Posterior vena cava (tissue), 2 donors: ENCODE measurements at regions not wholly inside any gene's neighbourhood (a gene's known extent, or its start where the extent isn't known, plus 50 kb on each side); places are given as distances from the start of the nearest gene placed in this dataset.

ENCODE experiments used
- DNase-seq: peaks from one replicate; pipeline ENCODE4 v3.0.0-alpha.2; 2020; ENCODE audit warnings: low spot score
- intact Hi-C, 2 donors: fragments of 100-400 bp; cut with DNase I; formaldehyde crosslinking; loops; one replicate each; pipeline versions ENCODE4 v1.14.1 to v1.14.2; 2022 to 2023
- donor health status: DM: yes; HTN: yes; CAD: no.
- donor health status: DM: yes; HTN: yes; CAD: no.

DNA sequence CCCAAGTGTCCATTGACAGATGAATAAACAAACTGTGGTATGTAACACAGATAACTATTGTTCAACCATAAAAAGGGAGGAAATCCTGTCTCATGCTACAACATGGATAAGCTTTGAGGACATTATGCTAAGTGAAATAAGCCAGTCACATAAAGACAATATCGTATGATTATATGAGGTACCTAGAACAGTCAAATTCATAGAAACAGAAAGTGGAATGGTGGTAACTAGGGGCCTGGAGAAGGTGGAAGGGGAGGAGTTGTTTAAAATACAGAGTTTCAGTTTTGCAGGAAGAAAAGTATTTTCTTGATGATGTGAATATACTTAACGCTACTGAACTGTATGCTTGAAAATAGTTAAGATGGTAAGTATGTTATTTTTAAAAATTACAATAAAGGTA is 304.6 kb upstream of the CXCR4 start:
- intact Hi-C loops = loop anchor here (5.0 to 10.0 kb wide), 3 partner anchors 312 to 1415 kb away; no protein-coding TSS in a partner anchor
- no peak for DNase-seq

- intact Hi-C loops = loop anchor here (5.0 to 10.0 kb wide), 3 partner anchors 314 to 1417 kb away; no protein-coding TSS in a partner anchor
- DNase-seq = no peak
Observed at GRCh38 chr2:136420346-136420745, 302.4 kb upstream of the CXCR4 start.

- intact Hi-C loops = no loop called here
- DNase-seq = no peak
Observed at GRCh38 chr2:136411946-136412345, 294.0 kb upstream of the CXCR4 start.

DNA sequence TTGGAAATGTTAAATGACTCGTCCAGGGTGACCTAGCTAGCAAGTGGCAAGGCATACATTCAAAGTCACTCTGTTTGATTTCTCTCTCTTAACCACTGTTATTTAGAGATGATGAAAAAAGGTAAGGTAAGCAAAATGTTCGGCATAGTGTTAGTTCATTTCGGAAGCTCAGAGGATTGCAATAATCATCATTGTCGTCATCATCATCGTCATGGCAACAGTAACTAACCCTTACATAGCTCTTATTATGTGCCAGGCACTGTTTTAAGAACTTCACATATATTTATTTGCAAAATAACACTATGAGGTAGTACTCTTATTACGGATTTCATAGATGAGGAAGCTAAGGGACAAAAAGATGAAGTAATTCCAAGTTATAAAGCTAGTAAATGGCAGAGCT is 292.7 kb upstream of the CXCR4 start:
- DNase-seq = no peak
- intact Hi-C loops = no loop called here

DNA sequence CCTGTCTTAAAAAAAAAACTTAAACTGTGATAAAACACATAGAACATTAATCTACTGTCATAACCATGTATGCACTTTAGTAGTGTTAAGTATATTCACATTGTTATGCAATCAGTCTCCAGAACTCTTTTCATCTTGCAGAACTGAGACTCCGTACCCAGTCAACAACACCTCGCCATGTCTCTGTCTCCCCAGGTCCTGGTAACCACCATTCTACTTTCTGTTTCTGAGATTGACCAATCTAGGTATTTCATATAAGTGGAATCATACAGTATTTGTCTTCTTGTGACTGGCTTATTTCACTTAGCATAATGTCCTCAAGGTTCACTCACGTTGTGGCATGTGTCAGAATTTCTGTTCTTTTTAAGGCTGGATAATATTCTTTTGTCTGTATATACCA is 290.8 kb upstream of the CXCR4 start:
- intact Hi-C loops = no loop called here
- DNase-seq = no peak

GRCh38 chr2:136407952-136408318 is 290.0 kb upstream of the CXCR4 start:
- DNase-seq = no peak
- intact Hi-C loops = no loop called here

DNA sequence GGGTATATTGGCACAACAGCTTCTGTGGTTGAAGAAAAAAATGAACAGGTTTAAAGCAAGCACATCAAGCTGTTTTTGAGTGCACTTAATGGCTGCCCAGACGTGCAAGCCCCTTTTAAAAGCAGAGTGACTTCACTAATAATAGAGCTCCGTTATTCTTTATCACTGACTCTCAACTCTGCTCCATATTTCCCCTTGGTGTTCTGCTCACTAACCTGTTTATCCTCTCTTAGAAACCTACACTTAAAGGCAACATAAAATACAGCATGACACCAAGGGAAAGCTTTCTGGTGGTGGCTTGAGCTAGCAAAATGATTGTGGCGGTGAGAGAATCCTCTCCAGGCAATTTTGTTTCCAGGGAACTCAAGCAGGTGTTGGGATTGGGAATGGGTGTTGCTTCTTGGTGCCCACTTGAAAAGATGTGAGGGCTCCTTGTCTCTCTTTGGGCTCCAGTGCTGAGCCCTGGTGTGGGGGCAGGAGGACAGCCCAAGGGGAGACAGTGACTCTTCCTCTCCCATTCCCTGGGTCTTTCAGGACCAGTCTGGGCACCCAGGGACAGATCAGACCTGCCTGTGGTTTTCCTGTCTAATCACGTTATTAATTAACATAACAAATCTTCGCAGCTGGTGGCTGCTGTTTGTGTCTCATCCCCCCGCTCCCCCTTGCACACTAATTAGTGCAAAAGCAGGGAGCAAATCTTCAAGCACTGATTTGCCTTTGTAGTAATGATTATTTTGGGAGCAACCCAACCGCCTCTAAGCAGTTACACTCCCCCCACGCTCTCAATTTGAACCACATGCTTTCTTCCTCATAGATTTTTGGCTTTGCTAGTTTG is 289.4 kb upstream of the CXCR4 start:
- intact Hi-C loops = no loop called here
- no peak for DNase-seq

- DNase-seq = no peak
- intact Hi-C loops = no loop called here
Observed at GRCh38 chr2:136404925-136405324, 287.0 kb upstream of the CXCR4 start.

DNA sequence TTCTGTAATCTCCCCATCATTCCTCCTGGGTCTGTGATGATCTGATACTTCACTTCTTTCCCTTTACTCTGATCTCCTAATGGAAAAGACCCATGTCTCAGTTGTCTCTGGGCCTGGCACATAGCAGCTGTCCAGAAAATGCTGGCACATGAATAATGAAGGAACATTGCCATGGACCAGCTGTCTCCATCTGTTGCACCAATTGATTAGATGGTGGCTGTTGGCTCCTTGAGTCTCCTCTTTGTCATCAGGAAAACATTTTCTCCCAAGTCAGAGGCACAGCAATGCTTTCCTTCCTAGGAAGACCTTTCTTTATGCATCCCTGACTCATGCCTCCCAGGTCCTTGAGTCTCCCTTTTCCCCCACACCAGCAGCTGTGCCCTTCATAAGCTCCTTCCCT is 286.2 kb upstream of the CXCR4 start:
- DNase-seq = no peak
- intact Hi-C loops = no loop called here

DNA sequence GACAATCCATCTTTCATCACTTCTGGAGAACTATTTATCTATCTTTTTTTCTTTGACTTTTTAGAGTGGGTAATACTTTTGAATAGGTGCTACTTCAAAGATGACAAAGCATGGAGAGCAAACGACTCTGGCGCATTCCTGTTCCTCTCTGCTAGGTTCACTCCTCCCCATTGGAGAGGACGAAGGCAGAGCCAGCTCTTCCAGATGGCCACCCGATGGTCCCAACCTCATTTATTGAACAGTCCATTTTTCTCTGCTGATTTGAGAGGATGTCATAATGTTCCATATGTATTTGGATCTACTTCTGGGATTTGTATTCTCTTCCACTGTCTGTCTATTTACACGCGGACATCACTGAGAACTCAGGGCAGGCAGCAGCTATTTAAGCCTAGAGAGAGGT is 284.3 kb upstream of the CXCR4 start:
- intact Hi-C loops = no loop called here
- no peak for DNase-seq

DNA sequence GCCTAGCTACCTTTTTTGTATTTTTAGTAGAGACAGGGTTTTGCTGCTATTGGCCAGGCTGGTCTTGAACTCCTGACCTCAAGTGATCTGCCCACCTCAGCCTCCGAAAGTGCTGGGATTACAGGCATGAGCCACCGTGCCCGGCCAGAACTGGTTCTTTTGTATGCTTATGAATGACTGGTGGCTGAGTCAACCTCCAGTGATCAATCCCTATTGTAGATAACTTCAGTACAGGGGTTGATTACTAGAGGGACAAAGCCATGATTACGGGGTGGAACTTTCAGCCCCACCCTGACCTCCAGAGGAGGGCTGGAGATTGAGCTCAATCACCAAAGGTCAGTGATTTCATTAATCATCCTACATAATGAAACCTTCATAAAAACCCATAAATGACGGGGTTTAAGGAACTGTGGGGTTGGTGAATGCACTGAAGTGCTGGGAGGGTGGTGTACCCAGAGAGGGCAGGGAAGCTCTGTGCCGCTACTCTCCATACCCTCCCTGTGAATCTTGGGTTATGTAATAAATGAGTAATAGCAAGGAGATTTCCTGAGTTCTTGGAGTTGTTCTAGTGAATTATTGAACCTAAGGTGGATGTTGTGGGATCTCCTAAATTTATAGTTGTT is 281.8 kb upstream of the CXCR4 start:
- DNase-seq = no peak
- intact Hi-C loops = no loop called here

GRCh38 chr2:136395582-136395981 is 277.6 kb upstream of the CXCR4 start:
- no peak for DNase-seq
- intact Hi-C loops = no loop called here

DNA sequence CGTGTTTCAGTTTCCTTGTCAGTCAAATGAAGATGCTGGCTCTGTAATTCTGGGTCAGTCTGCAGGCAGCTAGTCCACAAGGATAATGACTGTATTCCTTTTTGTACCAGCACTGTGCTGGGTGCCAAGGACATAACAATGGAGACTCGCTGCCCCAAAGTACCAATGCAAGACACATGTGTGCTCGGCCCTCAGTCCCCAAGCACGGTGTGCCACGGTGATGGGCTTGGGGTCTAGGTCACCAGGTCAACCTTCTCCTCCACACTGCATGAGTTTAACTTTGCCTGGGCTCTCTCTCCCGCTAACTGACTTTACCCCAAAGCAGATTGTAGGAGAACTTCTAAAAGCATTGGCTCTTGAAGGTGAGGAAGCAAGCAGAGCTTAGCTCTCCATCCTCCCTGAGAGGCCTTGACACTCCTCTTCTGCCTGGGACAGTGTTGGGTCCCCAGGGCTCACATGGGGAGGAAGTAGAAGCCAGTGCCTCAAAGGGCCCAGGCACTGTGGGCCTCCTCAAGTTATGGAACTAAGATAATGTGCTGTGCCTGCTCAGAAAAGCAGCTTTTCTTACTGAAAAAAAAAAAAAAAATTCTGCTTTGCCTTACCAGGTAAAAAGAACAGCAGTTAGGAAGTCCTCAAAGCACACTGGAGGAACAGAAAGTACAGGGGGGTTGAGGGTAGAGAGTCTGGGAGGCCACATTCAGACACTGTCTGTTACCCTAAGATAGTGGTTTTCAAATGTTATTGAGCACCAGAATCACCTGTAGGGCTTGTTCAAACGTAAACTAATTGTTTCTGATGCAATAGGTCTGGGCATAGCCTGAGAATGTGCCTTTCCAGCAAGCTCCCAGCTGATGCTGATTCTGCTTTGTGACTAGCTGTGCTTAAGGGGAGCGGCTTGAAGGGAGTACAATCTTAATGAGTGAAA is 276.4 kb upstream of the CXCR4 start:
- DNase-seq = no peak
- intact Hi-C loops = no loop called here

GRCh38 chr2:136393514-136393913 is 275.6 kb upstream of the CXCR4 start:
- no peak for DNase-seq
- intact Hi-C loops = no loop called here

DNA sequence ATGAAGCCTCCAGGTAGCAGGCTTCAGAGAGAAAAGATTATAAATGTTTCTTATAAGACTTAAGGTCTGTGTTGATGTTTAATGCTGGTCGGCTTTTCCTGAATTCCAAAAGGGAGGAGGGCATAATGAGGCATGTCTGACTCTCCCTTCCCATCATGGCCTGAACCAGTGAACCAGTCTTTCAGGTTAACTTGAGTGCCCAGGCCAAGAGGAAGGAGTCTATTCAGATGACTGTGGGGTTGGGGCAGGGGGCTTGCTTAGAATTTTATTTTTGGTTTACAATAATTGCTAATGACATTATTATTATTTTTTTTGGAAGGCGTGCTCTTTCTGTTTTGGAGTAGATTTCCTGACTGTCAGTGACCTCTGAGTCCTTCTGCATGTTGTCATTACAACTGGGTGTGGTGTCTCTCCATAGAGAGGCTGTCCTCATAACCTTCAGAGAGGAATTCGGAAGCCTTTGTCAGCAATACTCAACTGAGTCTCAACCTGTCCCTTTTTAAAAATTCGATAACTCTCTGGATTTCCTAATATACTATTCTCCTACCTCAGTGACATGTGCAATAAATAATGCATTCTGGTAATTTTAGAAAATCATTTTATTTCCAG is 275.1 kb upstream of the CXCR4 start:
- intact Hi-C loops = no loop called here
- DNase-seq = no peak

GRCh38 chr2:136389809-136390208 is 271.9 kb upstream of the CXCR4 start:
- intact Hi-C loops = loop anchor here in 1 of 2 donors (2.0 to 10.0 kb wide), 2 partner anchors 51 to 475 kb away; no protein-coding TSS in a partner anchor
- DNase-seq = no peak

- intact Hi-C loops = loop anchor here in 1 of 2 donors (10.0 kb wide), 1 partner anchor 471 kb away; no protein-coding TSS in a partner anchor
- DNase-seq = no peak
Observed at GRCh38 chr2:136386046-136386445, 268.1 kb upstream of the CXCR4 start.

- DNase-seq = no peak
- intact Hi-C loops = loop anchor here in 1 of 2 donors (10.0 kb wide), 1 partner anchor 470 kb away; no protein-coding TSS in a partner anchor
Observed at GRCh38 chr2:136384531-136385303, 266.8 kb upstream of the CXCR4 start.
